NCI-H2227 treated with DMSO at 0.1 percent for 48 hours (cell line): ENCODE measurements at regions not wholly inside any gene's neighbourhood (a gene's known extent, or its start where the extent isn't known, plus 50 kb on each side); places are given as distances from the start of the nearest gene placed in this dataset.
"Not testable (repeated sequence)": the region's sequence is repeated elsewhere in the genome, so short reads cannot be mapped to it uniquely, and the experiment has no call there.

ENCODE experiments used
- DNase-seq: peaks from one replicate; lab custom pipeline; 2025; lab: John Stamatoyannopoulos, UW

GRCh38 chr9:28092981-28093936 is 520.0 kb upstream of the C9orf72 start:
- no peak for DNase-seq

GRCh38 chr9:28101509-28101908 is 528.2 kb upstream of the C9orf72 start:
- no peak for DNase-seq

GRCh38 chr9:28105001-28105400 is 531.7 kb upstream of the C9orf72 start:
- DNase-seq: no peak

- no peak for DNase-seq
These were observed 546.9 kb upstream of the C9orf72 start for GRCh38 chr9:28120184-28120583.

GRCh38 chr9:28120626-28121025 is 547.3 kb upstream of the C9orf72 start:
- DNase-seq: no peak

- DNase-seq: no peak
These were observed 548.1 kb upstream of the C9orf72 start for GRCh38 chr9:28121366-28121765.

GRCh38 chr9:28124917-28125316 is 551.6 kb upstream of the C9orf72 start:
- DNase-seq: no peak

- DNase-seq: no peak
These were observed 553.8 kb upstream of the C9orf72 start for GRCh38 chr9:28127101-28127500.

GRCh38 chr9:28134446-28134976 is 561.2 kb upstream of the C9orf72 start:
- DNase-seq: no peak

GRCh38 chr9:28135549-28135948 is 562.3 kb upstream of the C9orf72 start:
- DNase-seq: no peak

GRCh38 chr9:28136113-28136512 is 562.8 kb upstream of the C9orf72 start:
- no peak for DNase-seq

GRCh38 chr9:28147430-28147829 is 574.1 kb upstream of the C9orf72 start:
- DNase-seq: not testable (repeated sequence)

- not testable (repeated sequence) for DNase-seq
These were observed 574.8 kb upstream of the C9orf72 start for GRCh38 chr9:28147923-28148597.

- DNase-seq: not testable (repeated sequence)
These were observed 576.2 kb upstream of the C9orf72 start for GRCh38 chr9:28149361-28150050.

GRCh38 chr9:28155067-28155466 is 581.8 kb upstream of the C9orf72 start:
- no peak for DNase-seq

- no peak for DNase-seq
These were observed 582.4 kb upstream of the C9orf72 start for GRCh38 chr9:28155671-28156070.

GRCh38 chr9:28158451-28158850 is 585.2 kb upstream of the C9orf72 start:
- no peak for DNase-seq

- DNase-seq: no peak
These were observed 590.3 kb upstream of the C9orf72 start for GRCh38 chr9:28163619-28164018.

- DNase-seq: no peak
These were observed 592.9 kb upstream of the C9orf72 start for GRCh38 chr9:28166179-28166578.

- no peak for DNase-seq
These were observed 603.9 kb upstream of the C9orf72 start for GRCh38 chr9:28177142-28177541.

GRCh38 chr9:28177925-28178324 is 604.6 kb upstream of the C9orf72 start:
- no peak for DNase-seq

- no peak for DNase-seq
These were observed 606.6 kb upstream of the C9orf72 start for GRCh38 chr9:28179893-28180292.
